Activated naive CD8-positive, alpha-beta T cell treated with anti-CD3 and anti-CD28 coated beads, Interleukin-2, amount 50 U/mL, for 16 hours (primary cell): ENCODE measurements at regions not wholly inside any gene's neighbourhood (a gene's known extent, or its start where the extent isn't known, plus 50 kb on each side); places are given as distances from the start of the nearest gene placed in this dataset.

Experiments used
- DNase-seq: peaks from one replicate; pipeline ENCODE4 v3.0.0-alpha.2; 2020; ENCODE audit warnings: low read depth, low spot score

GRCh38 chr22:27612115-27612514 is 189.4 kb downstream of the MN1 start:
- DNase-seq = no peak

- no peak for DNase-seq
Measured at GRCh38 chr22:27613099-27614005, 188.2 kb downstream of the MN1 start.

GRCh38 chr22:27614006-27614649 is 187.4 kb downstream of the MN1 start:
- no peak for DNase-seq

- DNase-seq = no peak
Measured at GRCh38 chr22:27614650-27615007, 186.9 kb downstream of the MN1 start.

- no peak for DNase-seq
Measured at GRCh38 chr22:27615408-27615807, 186.1 kb downstream of the MN1 start.

GRCh38 chr22:27616033-27616432 is 185.5 kb downstream of the MN1 start:
- DNase-seq = no peak

GRCh38 chr22:27617214-27617881 is 184.2 kb downstream of the MN1 start:
- DNase-seq = no peak

GRCh38 chr22:27620367-27621154 is 181.0 kb downstream of the MN1 start:
- no peak for DNase-seq

- no peak for DNase-seq
Measured at GRCh38 chr22:27621486-27622070, 180.0 kb downstream of the MN1 start.

GRCh38 chr22:27624042-27624441 is 177.5 kb downstream of the MN1 start:
- no peak for DNase-seq

- DNase-seq = no peak
Measured at GRCh38 chr22:27624705-27625104, 176.9 kb downstream of the MN1 start.

GRCh38 chr22:27625769-27626674 is 175.5 kb downstream of the MN1 start:
- no peak for DNase-seq

GRCh38 chr22:27626675-27627443 is 174.7 kb downstream of the MN1 start:
- no peak for DNase-seq

- DNase-seq = no peak
Measured at GRCh38 chr22:27627444-27627833, 174.1 kb downstream of the MN1 start.

- no peak for DNase-seq
Measured at GRCh38 chr22:27627901-27628300, 173.7 kb downstream of the MN1 start.

- DNase-seq = no peak
Measured at GRCh38 chr22:27628341-27628740, 173.2 kb downstream of the MN1 start.

- DNase-seq = no peak
Measured at GRCh38 chr22:27628891-27629631, 172.5 kb downstream of the MN1 start.

- DNase-seq = no peak
Measured at GRCh38 chr22:27629908-27630673, 171.5 kb downstream of the MN1 start.
